Liver (tissue), 7 donors: ENCODE measurements at regions not wholly inside any gene's neighbourhood (a gene's known extent, or its start where the extent isn't known, plus 50 kb on each side); places are given as distances from the start of the nearest gene placed in this dataset.
A peak's percentile ranks its signal among the peaks of the same experiment; 100 is the strongest.

ENCODE experiments used
- DNase-seq: peaks from one replicate; pipeline ENCODE4 v3.0.0-alpha.2; 2017; ENCODE audit warnings: low spot score
- H3K27ac ChIP-seq, 2 donors: one replicate each; pipeline ENCODE4 v1.7.0; 2013; ENCODE audit warnings: inconsistent platforms in 2 of 2, low read length in 2 of 2, control low read depth in 1 of 2, low read depth in 1 of 2, mild to moderate bottlenecking in 1 of 2
- H3K27me3 ChIP-seq, 4 donors: one replicate each; pipeline versions ENCODE4 v1.6.1 to v1.7.0; 2013; ENCODE audit warnings: low read length in 3 of 4, inconsistent platforms in 1 of 4, mild to moderate bottlenecking in 1 of 4, moderate library complexity in 1 of 4; ENCODE audit not compliant: control insufficient read depth in 4 of 4, insufficient read depth in 4 of 4
- H3K36me3 ChIP-seq, 4 donors: one replicate each; pipeline versions ENCODE4 v1.6.1 to v1.7.0; 2013; ENCODE audit warnings: low read length in 3 of 4, mild to moderate bottlenecking in 3 of 4, low read depth in 1 of 4, moderate library complexity in 1 of 4; ENCODE audit not compliant: control insufficient read depth in 4 of 4, insufficient read depth in 3 of 4
- H3K4me1 ChIP-seq, 4 donors: one replicate each; pipeline versions ENCODE4 v1.6.1 to v1.7.0; 2013; ENCODE audit warnings: low read length in 3 of 4, mild to moderate bottlenecking in 3 of 4, moderate library complexity in 1 of 4; ENCODE audit not compliant: control insufficient read depth in 4 of 4, insufficient read depth in 4 of 4
- H3K4me3 ChIP-seq, 3 donors: one replicate each; pipeline versions ENCODE4 v1.6.1 to v1.7.0; 2013; ENCODE audit warnings: low read length in 3 of 3, control low read depth in 1 of 3, low read depth in 1 of 3, mild to moderate bottlenecking in 1 of 3
- H3K9ac ChIP-seq, 2 donors: one replicate each; pipeline ENCODE4 v1.7.0; 2013; ENCODE audit warnings: low read length in 2 of 2, mild to moderate bottlenecking in 2 of 2, moderate library complexity in 2 of 2, control low read depth in 1 of 2, low read depth in 1 of 2
- H3K9me3 ChIP-seq, 4 donors: one replicate each; pipeline versions ENCODE4 v1.6.1 to v1.7.0; 2013; ENCODE audit warnings: low read length in 3 of 4; ENCODE audit not compliant: control insufficient read depth in 4 of 4
- ATF3 ChIP-seq: IDR thresholded peaks from 2 replicates; pipeline ENCODE4 v1.6.1; 2016; ENCODE audit warnings: antibody characterized with exemption
- EGR1 ChIP-seq, 2 donors: IDR thresholded peaks; 2 replicates each; pipeline ENCODE4 v1.6.1; 2016 to 2018; ENCODE audit warnings: antibody characterized with exemption in 2 of 2, low read depth in 2 of 2
- FOXA1 ChIP-seq: IDR thresholded peaks from 2 replicates; pipeline ENCODE4 v1.6.1; 2016; ENCODE audit warnings: antibody characterized with exemption
- GABPA ChIP-seq, 2 donors: IDR thresholded peaks in 1 of 2; conservative IDR thresholded peaks in 1 of 2; 2 replicates each; pipeline ENCODE4 v1.6.1; 2016; ENCODE audit warnings: antibody characterized with exemption in 2 of 2, mild to moderate bottlenecking in 1 of 2, moderate library complexity in 1 of 2
- HNF4G ChIP-seq: IDR thresholded peaks from 2 replicates; pipeline ENCODE4 v1.6.1; 2016; ENCODE audit warnings: antibody characterized with exemption
- JUND ChIP-seq, 2 donors: IDR thresholded peaks; 2 replicates each; pipeline ENCODE4 v1.6.1; 2016; ENCODE audit warnings: antibody characterized with exemption in 2 of 2
- MAX ChIP-seq: IDR thresholded peaks from 2 replicates; pipeline ENCODE4 v1.6.1; 2016; ENCODE audit warnings: antibody characterized with exemption
- NR2F2 ChIP-seq: IDR thresholded peaks from 2 replicates; pipeline ENCODE4 v1.6.1; 2016; ENCODE audit warnings: antibody characterized with exemption
- RAD21 ChIP-seq, 2 donors: IDR thresholded peaks; 2 replicates each; pipeline ENCODE4 v1.6.1; 2016; ENCODE audit warnings: antibody characterized with exemption in 2 of 2, mild to moderate bottlenecking in 2 of 2
- RXRA ChIP-seq, 2 donors: IDR thresholded peaks; 2 replicates each; pipeline ENCODE4 v1.6.1; 2017 to 2018; ENCODE audit warnings: antibody characterized with exemption in 2 of 2, mild to moderate bottlenecking in 1 of 2
- SP1 ChIP-seq: IDR thresholded peaks from 2 replicates; pipeline ENCODE4 v1.6.1; 2018; ENCODE audit warnings: antibody characterized with exemption, mild to moderate bottlenecking
- TAF1 ChIP-seq: conservative IDR thresholded peaks from 2 replicates; pipeline ENCODE4 v1.6.1; 2016; ENCODE audit warnings: antibody characterized with exemption, mild to moderate bottlenecking
- ZBTB33 ChIP-seq: IDR thresholded peaks from 2 replicates; pipeline ENCODE4 v1.6.1; 2016; ENCODE audit warnings: antibody characterized with exemption
- WGBS: extraction: QIAGEN DNeasy Blood & Tissue Kit; methylation state at CpG from one replicate; pipeline ENCODE4 v1.1.7; 2013; 5-methylcytosine and 5-hydroxymethylcytosine counted together
- TF ChIP-seq, protein P1 (sequence below): IDR thresholded peaks from 2 replicates; pipeline ENCODE4 v1.6.1; 2016; ENCODE audit warnings: antibody characterized with exemption, mild to moderate bottlenecking
- donor health status: healthy.
- donor health status: healthy.
- donor health status: healthy.
- donor health status: healthy.

DNA sequence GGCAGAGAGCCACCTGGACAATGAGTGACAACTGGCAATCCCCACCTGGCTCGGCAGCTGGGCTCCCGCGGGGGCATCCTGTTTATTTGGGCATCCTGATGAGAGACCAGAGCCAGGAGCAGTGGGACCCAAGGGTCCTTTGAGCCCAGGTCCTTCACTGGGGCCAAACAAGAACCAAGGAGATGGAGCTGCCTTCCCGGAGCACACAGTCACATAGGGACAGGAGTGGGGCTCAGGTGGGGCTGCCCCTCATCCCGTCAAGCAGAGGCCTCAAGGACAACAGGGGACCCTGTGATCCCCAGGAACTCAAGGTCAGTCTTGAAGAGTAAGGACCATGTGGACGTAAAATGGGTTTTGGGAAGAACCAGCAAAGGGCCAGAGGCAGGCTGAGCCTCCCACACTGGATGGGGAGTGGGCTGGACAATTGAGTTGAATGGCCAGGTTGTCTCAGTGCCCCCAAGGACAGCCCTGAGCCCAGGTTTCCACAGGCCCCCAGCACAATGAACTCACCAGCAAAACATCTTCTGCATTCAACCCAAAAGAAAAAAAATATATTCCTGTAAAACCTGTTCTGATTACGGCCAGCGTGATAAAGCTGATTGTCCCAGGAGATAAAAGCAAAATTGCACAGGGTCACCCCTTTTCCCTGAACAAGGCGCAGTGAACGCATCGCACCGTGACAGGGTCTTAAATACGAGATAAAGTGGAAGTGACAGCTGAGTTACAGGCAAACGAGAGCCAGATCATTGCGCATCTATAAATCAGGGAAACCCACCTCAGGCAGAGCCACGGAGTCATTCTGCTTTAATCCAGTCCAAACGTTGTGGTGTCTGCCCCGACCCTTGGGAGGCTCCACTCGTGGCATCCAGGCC lies 86.2 kb downstream of the ANKRD60 start:
- Histone ChIP-seq H3K27ac (no peak overlapping the region), H3K4me1 (no peaks in the 10 kb centered on the region), H3K9me3 (no peaks in the 10 kb centered on the region), H3K36me3 (no peaks in the 10 kb centered on the region), H3K9ac (no peak overlapping the region), H3K27me3 (peaks cover 0 to 2% (median 0%) of the 10 kb centered on the region in 4 donors), H3K4me3 (no peak overlapping the region)
- WGBS: 73% methylated on average over 19 of the region's 19 CpGs
- peak; percentile 14 for DNase-seq
- TF ChIP-seq NR2F2 (no peak), TAF1 (no peak), ZBTB33 (no peak), SP1 (no peak), EGR1 (IDR thresholded peaks at IDR 0.05; ENCODE audit: low read depth in 2 of 2) (no peak), ATF3 (no peak), GABPA (IDR thresholded peaks at IDR 0.05 in 1 of 2, conservative IDR thresholded peaks at IDR 0.05 in 1 of 2) (no peak), RAD21 (IDR thresholded peaks at IDR 0.05) (no peak), HNF4G (no peak), MAX (no peak)
- TF ChIP-seq, protein P1, sequence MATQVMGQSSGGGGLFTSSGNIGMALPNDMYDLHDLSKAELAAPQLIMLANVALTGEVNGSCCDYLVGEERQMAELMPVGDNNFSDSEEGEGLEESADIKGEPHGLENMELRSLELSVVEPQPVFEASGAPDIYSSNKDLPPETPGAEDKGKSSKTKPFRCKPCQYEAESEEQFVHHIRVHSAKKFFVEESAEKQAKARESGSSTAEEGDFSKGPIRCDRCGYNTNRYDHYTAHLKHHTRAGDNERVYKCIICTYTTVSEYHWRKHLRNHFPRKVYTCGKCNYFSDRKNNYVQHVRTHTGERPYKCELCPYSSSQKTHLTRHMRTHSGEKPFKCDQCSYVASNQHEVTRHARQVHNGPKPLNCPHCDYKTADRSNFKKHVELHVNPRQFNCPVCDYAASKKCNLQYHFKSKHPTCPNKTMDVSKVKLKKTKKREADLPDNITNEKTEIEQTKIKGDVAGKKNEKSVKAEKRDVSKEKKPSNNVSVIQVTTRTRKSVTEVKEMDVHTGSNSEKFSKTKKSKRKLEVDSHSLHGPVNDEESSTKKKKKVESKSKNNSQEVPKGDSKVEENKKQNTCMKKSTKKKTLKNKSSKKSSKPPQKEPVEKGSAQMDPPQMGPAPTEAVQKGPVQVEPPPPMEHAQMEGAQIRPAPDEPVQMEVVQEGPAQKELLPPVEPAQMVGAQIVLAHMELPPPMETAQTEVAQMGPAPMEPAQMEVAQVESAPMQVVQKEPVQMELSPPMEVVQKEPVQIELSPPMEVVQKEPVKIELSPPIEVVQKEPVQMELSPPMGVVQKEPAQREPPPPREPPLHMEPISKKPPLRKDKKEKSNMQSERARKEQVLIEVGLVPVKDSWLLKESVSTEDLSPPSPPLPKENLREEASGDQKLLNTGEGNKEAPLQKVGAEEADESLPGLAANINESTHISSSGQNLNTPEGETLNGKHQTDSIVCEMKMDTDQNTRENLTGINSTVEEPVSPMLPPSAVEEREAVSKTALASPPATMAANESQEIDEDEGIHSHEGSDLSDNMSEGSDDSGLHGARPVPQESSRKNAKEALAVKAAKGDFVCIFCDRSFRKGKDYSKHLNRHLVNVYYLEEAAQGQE: no peak

DNA sequence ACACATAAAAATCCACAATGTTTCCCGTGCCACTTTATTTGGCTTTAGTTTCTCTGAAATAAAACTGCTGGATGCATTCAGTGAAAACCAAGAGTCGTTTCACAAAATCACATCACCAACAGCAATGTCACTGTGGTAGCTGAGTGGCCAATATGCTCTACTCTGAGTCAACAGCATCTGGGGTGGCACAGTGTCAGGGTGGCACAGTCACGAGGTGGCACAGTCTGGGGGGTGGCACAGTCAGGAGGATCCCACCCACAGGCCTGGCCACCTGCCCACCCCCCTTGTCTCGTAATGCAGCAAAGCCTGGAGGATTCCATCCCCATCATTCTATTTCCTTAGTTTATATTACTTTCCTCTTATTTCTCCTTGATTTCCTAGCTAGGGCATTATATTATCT lies 87.0 kb downstream of the ANKRD60 start:
- no peak for DNase-seq
- no peak overlapping the region for H3K4me3 ChIP-seq
- TF ChIP-seq RAD21 (IDR thresholded peaks at IDR 0.05) (no peak), MAX (no peak), SP1 (no peak), GABPA (IDR thresholded peaks at IDR 0.05 in 1 of 2, conservative IDR thresholded peaks at IDR 0.05 in 1 of 2) (no peak), RXRA (IDR thresholded peaks at IDR 0.05) (no peak), ZBTB33 (no peak), ATF3 (no peak), HNF4G (no peak), JUND (IDR thresholded peaks at IDR 0.05) (no peak), EGR1 (IDR thresholded peaks at IDR 0.05; ENCODE audit: low read depth in 2 of 2) (no peak), FOXA1 (no peak)
- TF ChIP-seq, protein P1: no peak
- no peak overlapping the region for H3K9ac ChIP-seq
- H3K27ac ChIP-seq: no peak overlapping the region
- H3K9me3 ChIP-seq: no peaks in the 10 kb centered on the region
- H3K4me1 ChIP-seq: no peaks in the 10 kb centered on the region
- H3K27me3 ChIP-seq: peaks cover 0 to 2% (median 0%) of the 10 kb centered on the region in 4 donors
- no peaks in the 10 kb centered on the region for H3K36me3 ChIP-seq
- 66% methylated on average over 4 of the region's 4 CpGs for WGBS
